ENCODE measurements at regions not wholly inside any gene's neighbourhood (a gene's known extent, or its start where the extent isn't known, plus 50 kb on each side); places are given as distances from the start of the nearest gene placed in this dataset.

DNA sequence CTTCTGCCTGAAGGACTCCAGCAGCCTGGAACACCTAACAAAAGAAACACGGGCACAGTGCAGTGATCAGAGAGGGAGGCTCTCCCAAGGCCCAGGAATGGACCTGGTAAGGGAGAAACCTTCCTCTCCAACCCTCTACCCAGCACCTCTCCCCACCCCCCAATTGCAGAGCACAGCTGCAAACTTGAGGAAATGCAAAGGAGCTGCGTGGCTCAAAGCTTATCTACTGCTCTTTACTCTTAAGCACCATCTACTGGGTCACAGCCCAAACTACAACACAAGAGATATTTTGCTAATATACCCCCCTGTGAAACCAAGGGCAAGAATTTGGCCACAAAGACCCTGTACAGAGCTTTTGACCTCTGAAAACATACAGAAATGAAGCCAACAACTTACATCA, 328.3 kb downstream of the OXSM start:
- TF ChIP-seq, protein P1, sequence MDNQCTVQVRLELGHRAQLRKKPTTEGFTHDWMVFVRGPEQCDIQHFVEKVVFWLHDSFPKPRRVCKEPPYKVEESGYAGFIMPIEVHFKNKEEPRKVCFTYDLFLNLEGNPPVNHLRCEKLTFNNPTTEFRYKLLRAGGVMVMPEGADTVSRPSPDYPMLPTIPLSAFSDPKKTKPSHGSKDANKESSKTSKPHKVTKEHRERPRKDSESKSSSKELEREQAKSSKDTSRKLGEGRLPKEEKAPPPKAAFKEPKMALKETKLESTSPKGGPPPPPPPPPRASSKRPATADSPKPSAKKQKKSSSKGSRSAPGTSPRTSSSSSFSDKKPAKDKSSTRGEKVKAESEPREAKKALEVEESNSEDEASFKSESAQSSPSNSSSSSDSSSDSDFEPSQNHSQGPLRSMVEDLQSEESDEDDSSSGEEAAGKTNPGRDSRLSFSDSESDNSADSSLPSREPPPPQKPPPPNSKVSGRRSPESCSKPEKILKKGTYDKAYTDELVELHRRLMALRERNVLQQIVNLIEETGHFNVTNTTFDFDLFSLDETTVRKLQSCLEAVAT (IDR thresholded peaks at IDR 0.05), result no peak
- TF ChIP-seq, protein P2, sequence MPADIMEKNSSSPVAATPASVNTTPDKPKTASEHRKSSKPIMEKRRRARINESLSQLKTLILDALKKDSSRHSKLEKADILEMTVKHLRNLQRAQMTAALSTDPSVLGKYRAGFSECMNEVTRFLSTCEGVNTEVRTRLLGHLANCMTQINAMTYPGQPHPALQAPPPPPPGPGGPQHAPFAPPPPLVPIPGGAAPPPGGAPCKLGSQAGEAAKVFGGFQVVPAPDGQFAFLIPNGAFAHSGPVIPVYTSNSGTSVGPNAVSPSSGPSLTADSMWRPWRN (IDR thresholded peaks at IDR 0.05; ENCODE audit: low read depth), result no peak
- no peak for TF ChIP-seq CBFA2T2 (conservative IDR thresholded peaks at IDR 0.05)
- TF ChIP-seq, protein P3, sequence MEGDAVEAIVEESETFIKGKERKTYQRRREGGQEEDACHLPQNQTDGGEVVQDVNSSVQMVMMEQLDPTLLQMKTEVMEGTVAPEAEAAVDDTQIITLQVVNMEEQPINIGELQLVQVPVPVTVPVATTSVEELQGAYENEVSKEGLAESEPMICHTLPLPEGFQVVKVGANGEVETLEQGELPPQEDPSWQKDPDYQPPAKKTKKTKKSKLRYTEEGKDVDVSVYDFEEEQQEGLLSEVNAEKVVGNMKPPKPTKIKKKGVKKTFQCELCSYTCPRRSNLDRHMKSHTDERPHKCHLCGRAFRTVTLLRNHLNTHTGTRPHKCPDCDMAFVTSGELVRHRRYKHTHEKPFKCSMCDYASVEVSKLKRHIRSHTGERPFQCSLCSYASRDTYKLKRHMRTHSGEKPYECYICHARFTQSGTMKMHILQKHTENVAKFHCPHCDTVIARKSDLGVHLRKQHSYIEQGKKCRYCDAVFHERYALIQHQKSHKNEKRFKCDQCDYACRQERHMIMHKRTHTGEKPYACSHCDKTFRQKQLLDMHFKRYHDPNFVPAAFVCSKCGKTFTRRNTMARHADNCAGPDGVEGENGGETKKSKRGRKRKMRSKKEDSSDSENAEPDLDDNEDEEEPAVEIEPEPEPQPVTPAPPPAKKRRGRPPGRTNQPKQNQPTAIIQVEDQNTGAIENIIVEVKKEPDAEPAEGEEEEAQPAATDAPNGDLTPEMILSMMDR (IDR thresholded peaks at IDR 0.05 in 2 of 3, conservative IDR thresholded peaks at IDR 0.05 in 1 of 3; ENCODE audit: insufficient read depth in 2 of 3, low read depth in 1 of 3, low read length in 3 of 3), result no peak
- no peak for TF ChIP-seq ZNF24 (IDR thresholded peaks at IDR 0.05)
- no peak for TF ChIP-seq ZBTB17 (CRISPR knock-in tag; IDR thresholded peaks at IDR 0.05)
- TF ChIP-seq EZH2 (IDR thresholded peaks at IDR 0.05; ENCODE audit: borderline replicate concordance, low read depth, low read length), result no peak
- no peak for TF ChIP-seq CREBBP (IDR thresholded peaks at IDR 0.05; ENCODE audit: low read depth, low read length)
- no peak for TF ChIP-seq ZNF274 (IDR thresholded peaks at IDR 0.05; ENCODE audit: borderline replicate concordance, low read depth, low read length)
- TF ChIP-seq MAFK (IDR thresholded peaks at IDR 0.05; ENCODE audit: low read length), result no peak
- TF ChIP-seq EGR1 (conservative IDR thresholded peaks at IDR 0.05), result no peak

Measured in K562 (cell line).